GM12801 (cell line): ENCODE measurements at regions not wholly inside any gene's neighbourhood (a gene's known extent, or its start where the extent isn't known, plus 50 kb on each side); places are given as distances from the start of the nearest gene placed in this dataset.

ENCODE experiments used
- CTCF ChIP-seq: IDR thresholded peaks from one replicate; pipeline ENCODE4 v1.5.1; 2011; ENCODE audit warnings: control low read depth; ENCODE audit not compliant: insufficient read length; ENCODE audit errors: extremely low read depth

- no peak for TF ChIP-seq CTCF
Measured at GRCh38 chr11:38491986-38492385, 1894.0 kb upstream of the RAG2 start.

- no peak for TF ChIP-seq CTCF
Measured at GRCh38 chr11:38481391-38481790, 1883.4 kb upstream of the RAG2 start.

- TF ChIP-seq CTCF = no peak
Measured at GRCh38 chr11:38476808-38477575, 1879.0 kb upstream of the RAG2 start.

GRCh38 chr11:38461751-38462150, 1863.7 kb upstream of the RAG2 start:
- no peak for TF ChIP-seq CTCF

GRCh38 chr11:38460896-38461295, 1862.9 kb upstream of the RAG2 start:
- TF ChIP-seq CTCF = no peak

GRCh38 chr11:38460429-38460828, 1862.4 kb upstream of the RAG2 start:
- no peak for TF ChIP-seq CTCF

DNA sequence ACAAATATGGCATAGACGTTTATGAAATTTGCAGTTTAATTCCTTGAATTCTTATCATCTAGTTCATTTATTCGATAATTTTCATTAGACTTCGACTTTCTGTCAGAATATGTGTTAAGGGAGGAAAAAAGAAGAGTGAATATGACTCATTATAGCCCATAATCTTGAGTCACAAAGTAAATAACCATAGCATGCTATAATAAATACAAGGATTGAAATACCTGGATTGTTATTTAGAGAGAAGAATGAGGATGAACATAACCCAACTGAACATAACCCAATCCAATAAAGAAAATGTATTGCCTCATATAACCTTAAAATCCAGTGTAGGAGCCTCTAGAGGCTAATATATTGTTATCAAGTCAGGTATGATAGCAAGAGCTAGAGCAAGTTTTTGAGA, 1858.3 kb upstream of the RAG2 start:
- TF ChIP-seq CTCF = no peak

DNA sequence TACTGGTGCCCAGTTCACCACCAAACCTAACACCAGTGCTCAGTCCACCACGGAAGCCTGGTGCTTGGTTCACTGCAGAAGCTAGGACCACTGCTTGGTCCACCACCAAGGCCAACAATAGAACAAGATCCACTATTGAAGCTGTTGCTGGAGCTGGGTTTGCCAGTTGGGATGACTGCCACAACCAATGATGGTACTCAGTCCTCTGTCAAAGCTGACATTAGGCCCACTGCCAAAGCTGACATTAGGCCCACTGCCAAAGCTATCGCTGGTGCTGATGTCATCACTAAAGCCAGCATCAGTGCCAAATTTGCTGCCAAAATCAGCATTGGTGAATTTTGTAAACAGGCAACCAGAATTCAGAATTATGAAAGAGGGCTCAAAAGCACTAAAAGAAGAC, 1850.2 kb upstream of the RAG2 start:
- no peak for TF ChIP-seq CTCF
